ENCODE measurements at regions not wholly inside any gene's neighbourhood (a gene's known extent, or its start where the extent isn't known, plus 50 kb on each side); places are given as distances from the start of the nearest gene placed in this dataset.

- WGBS, 2 donors = 38 to 51% methylated on average over 9 of the region's 9 CpGs
- Histone ChIP-seq H3K27ac (no peak overlapping the region), H3K27me3 (no peaks in the 10 kb centered on the region), H3K9me3 (no peaks in the 10 kb centered on the region), H3K4me1 (no peaks in the 10 kb centered on the region), H3K4me3 (peak overlapping the region in 1 of 4 donors; percentile 31), H3K36me3 (no peaks in the 10 kb centered on the region)
- TF ChIP-seq CTCF (IDR thresholded peaks at IDR 0.05) = no peak
- TF ChIP-seq POLR2A (IDR thresholded peaks at IDR 0.05) = no peak
- intact Hi-C loops (cut with DNase I) = no loop called here
- no peak for DNase-seq
Observed at GRCh38 chrX:10769696-10770619, 149.6 kb upstream of the MID1 start.

- TF ChIP-seq CTCF (IDR thresholded peaks at IDR 0.05) (no peak), POLR2A (IDR thresholded peaks at IDR 0.05) (no peak)
- intact Hi-C loops (cut with DNase I) = no loop called here
- Histone ChIP-seq H3K4me3 (no peak overlapping the region), H3K27ac (no peak overlapping the region), H3K4me1 (no peaks in the 10 kb centered on the region), H3K27me3 (no peaks in the 10 kb centered on the region), H3K9me3 (no peaks in the 10 kb centered on the region), H3K36me3 (no peaks in the 10 kb centered on the region)
- DNase-seq = no peak
- WGBS, 2 donors = 62 to 84% methylated on average over 3 of the region's 3 CpGs
Observed at GRCh38 chrX:10773318-10773717, 152.9 kb upstream of the MID1 start.

GRCh38 chrX:10781847-10782530 lies 161.6 kb upstream of the MID1 start:
- H3K9me3 ChIP-seq = no peaks in the 10 kb centered on the region
- DNase-seq = no peak
- H3K4me3 ChIP-seq = no peak overlapping the region
- WGBS, 2 donors = 64 to 84% methylated on average over 7 to 9 of the region's 9 CpGs
- TF ChIP-seq CTCF (IDR thresholded peaks at IDR 0.05) = no peak
- no peak for TF ChIP-seq POLR2A (IDR thresholded peaks at IDR 0.05)
- H3K27me3 ChIP-seq = no peaks in the 10 kb centered on the region
- intact Hi-C loops (cut with DNase I) = no loop called here
- H3K4me1 ChIP-seq = no peaks in the 10 kb centered on the region
- no peak overlapping the region for H3K27ac ChIP-seq
- H3K36me3 ChIP-seq = no peaks in the 10 kb centered on the region

- 69% methylated on average over 2 of the region's 2 CpGs; no CpG with 5 or more reads in 1 of the 2 donors for WGBS, 2 donors
Observed at GRCh38 chrX:10783451-10783995, 163.1 kb upstream of the MID1 start.

More at GRCh38 chrX:10783451-10783995, 163.1 kb upstream of the MID1 start:
- intact Hi-C loops (cut with DNase I) = no loop called here
- no peaks in the 10 kb centered on the region for H3K27me3 ChIP-seq
- H3K27ac ChIP-seq = no peak overlapping the region
- no peaks in the 10 kb centered on the region for H3K36me3 ChIP-seq
- TF ChIP-seq CTCF (IDR thresholded peaks at IDR 0.05) = no peak
- no peak for TF ChIP-seq POLR2A (IDR thresholded peaks at IDR 0.05)
- DNase-seq = no peak
- no peak overlapping the region for H3K4me3 ChIP-seq
- H3K9me3 ChIP-seq = no peaks in the 10 kb centered on the region
- H3K4me1 ChIP-seq = no peaks in the 10 kb centered on the region

All from esophagus squamous epithelium (tissue), 5 donors.